Left cardiac atrium (tissue), 4 donors: ENCODE measurements at regions not wholly inside any gene's neighbourhood (a gene's known extent, or its start where the extent isn't known, plus 50 kb on each side); places are given as distances from the start of the nearest gene placed in this dataset.

Source experiments
- ATAC-seq, 2 donors: fragments of 200-7000 bp; cut with Tn5 transposase; one replicate each; pipeline ENCODE4 v1.9.1; 2020; ENCODE audit warnings: mild to moderate bottlenecking in 2 of 2, moderate library complexity in 2 of 2
- DNase-seq: peaks from one replicate; pipeline ENCODE4 v3.0.0-alpha.2; 2020
- intact Hi-C, 2 donors: fragments of 100-400 bp; cut with DNase I; formaldehyde crosslinking; loops; one replicate each; pipeline versions ENCODE4 v1.14.1 to v1.15.1; 2022 to 2023
- donor health status: DM: no; HTN: yes; CAD: no.
- donor health status: DM: no; HTN: yes; CAD: no; lungs with severe emphysema.
- donor health status: DM: yes; HTN: yes; CAD: no.
- donor health status: Dilated cardiomyopathy.

GRCh38 chr6:84498905-84499304 is 265.5 kb downstream of the TBX18 start:
- intact Hi-C loops, result no loop called here
- DNase-seq (no peak), ATAC-seq (no peak)

DNA sequence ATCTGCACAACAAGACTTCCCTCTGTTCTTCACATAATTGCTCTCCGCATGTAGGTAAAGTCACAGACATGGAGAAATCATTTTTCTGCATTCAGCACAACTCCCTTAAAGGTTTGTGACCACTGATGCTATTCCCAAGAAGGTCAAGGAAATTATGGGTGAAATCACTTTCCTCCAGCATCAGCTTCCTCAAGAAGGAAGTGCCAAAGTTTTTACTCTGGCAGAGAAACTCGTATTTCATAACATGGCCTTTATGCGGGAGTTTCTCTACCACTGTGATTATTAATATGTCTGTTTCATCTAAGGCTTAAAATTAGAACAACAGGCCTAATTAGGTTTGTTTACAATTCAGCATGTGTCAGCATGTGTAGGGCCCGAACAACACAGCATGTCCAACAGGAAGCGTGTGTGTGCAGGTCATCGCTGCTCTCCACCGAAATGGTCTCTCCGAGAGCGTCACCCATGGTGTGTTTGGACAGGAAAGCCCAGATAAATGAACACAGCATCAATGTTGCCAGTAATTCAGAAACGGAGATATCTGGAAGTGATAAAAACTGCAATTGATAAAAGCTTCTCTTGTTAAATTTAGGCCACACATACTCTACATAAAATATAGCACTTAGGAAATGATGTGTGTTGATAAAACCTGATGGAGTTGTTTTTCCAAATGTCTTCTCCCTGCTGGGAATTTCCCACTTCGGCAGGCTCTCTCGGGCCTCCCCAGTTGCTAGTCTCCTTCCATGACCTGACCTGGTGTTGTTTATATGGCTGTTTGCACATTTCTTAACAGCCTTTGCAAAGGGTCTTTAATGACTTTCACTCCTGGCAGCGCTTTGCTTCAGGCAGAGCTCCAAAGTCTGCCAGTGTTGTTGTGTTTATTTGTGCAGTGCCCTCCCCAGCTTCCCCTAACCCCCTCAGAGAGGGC is 265.1 kb upstream of the CEP162 start:
- no peak for ATAC-seq
- intact Hi-C loops, result no loop called here
- no peak for DNase-seq

DNA sequence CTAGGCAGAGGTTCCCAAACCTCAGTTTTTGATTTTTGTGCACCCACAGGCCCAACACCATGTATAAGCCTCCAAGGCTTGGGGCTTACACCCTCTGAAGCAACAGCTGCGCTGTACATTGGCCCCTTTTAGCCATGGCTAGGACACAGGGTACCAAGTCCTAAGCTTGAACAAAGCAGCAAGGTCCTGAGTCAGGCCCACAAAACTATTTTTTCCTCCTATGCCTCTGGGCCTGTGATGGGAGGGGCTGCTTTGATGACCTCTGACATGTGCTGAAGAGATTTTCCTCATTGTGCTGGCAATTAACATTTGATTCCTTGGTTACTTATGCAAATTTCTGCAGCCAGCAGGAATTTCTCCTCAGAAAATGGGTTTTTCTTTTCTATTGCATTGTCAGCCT is 262.2 kb upstream of the CEP162 start:
- intact Hi-C loops, result no loop called here
- DNase-seq (no peak), ATAC-seq (no peak)

DNA sequence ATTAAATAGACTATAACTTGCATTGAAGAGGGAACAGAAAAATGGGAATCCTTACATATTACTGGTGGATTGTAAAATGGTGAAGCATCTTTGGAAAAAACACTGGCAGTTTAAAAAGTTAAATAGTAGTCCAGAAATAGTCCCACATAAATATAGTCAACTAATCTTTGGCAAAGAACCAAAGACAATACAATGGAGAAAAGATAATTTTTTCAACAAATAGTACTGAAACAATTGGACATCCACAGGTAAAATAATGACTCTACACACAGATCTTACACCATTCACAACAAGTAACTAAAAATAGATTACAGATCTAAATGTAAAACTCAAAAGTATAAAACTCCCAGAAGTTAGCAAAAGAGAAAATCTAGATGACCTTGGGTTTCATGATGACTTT is 259.1 kb upstream of the CEP162 start:
- intact Hi-C loops, result no loop called here
- ATAC-seq (no peak), DNase-seq (no peak)

DNA sequence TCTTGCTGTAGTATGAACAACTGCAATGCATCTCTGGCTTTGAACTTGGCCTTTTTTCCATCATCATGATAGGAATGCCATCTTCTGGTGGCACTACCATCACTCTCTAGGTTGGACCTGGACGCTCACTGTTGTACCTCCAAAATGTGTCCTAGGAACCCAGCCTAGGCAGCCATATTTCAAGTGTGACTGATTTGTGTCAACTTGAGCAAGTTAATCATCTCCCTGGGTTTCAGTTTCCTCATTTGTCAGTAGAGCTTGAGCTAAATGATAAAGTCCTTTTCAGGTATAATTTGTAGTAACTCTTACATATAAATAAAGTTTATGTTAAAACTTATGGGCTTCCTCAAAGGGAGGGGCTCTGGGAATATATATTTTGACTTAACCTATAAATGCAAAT is 241.7 kb upstream of the CEP162 start:
- intact Hi-C loops, result no loop called here
- no peak for ATAC-seq
- DNase-seq, result no peak

DNA sequence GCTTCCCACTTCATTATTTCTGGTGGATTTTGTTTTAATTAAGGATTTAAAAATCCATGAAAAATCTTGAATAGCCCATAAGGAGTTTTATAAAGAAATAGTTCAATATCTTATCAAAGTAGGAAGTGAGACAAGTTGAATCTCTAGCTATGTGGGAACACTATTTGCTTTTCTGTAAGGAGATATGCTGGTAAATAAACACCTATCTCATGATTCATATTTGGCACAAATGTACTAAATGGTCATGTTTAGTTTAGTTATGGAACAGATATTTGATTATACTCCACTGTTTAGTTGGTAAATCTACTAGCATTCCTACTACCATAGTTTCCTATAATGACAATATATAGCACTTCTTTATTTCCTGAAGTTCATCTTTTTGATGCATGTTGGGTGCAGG is 239.9 kb upstream of the CEP162 start:
- DNase-seq (no peak), ATAC-seq (no peak)
- intact Hi-C loops, result no loop called here

GRCh38 chr6:84466511-84466910 is 239.1 kb upstream of the CEP162 start:
- peak in 1 of 2 donors; percentile 27 for ATAC-seq
- no peak for DNase-seq
- intact Hi-C loops, result no loop called here

- no peak for ATAC-seq
- intact Hi-C loops, result no loop called here
- DNase-seq, result no peak
Observed at GRCh38 chr6:84464471-84464870, 237.0 kb upstream of the CEP162 start.

DNA sequence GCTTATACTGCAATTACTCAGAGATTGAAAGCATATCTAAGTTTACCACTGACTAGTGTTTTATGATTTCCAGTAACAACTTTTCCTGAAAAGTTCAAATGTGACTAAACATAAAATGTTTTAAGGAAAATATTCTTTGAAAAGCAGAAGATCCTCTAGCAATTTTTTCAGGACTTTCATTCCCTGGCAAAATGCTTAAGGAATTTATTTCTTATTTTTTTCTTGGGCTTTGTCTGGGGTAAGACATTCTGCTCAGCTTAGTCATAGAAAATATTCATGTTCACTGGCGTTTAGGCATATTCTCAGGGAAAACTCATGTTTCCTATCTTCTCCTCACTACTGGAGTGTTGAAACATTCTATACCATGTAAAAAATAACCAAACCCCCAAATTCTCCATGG is 235.3 kb upstream of the CEP162 start:
- ATAC-seq, result peak in 1 of 2 donors; percentile 52
- intact Hi-C loops, result no loop called here
- DNase-seq, result no peak

DNA sequence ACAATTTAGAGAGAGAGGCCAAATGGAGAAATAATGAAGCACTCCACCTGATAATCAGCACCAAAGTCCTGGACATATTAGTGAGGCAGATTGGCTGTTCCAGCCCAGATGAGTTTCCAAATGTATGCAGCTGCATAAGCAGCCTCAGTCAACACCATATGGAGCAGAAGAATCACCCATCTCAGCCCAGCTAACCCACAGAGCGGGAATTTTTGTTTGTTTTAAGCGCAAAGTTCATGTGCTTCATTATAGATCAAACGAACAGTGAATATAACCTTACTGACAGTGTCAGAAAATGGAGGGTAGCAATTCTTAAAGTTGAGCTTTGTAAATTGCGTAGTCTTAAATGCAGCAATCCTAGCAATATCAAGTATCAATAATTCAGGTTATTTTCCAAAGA is 234.0 kb upstream of the CEP162 start:
- DNase-seq, result no peak
- ATAC-seq, result no peak
- intact Hi-C loops, result no loop called here

DNA sequence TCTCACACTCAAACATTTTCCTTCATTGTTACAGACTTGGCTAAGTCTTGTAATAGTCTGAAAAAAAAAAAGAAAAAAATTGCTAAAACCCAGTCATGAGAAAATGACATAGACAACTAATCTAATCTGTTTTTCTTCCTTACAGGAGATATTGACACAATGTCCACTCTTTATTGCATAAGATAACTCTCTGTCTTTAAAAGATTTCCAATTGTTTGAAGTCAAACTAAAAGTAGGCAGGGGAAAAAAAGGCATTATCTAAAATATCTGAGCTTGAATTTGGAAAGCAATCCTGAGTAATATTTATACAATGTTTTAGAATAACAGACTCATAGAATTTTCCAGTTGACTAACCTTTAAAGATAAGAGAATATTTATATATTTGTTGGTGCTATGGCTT is 233.0 kb upstream of the CEP162 start:
- ATAC-seq, result no peak
- intact Hi-C loops, result no loop called here
- DNase-seq, result no peak

DNA sequence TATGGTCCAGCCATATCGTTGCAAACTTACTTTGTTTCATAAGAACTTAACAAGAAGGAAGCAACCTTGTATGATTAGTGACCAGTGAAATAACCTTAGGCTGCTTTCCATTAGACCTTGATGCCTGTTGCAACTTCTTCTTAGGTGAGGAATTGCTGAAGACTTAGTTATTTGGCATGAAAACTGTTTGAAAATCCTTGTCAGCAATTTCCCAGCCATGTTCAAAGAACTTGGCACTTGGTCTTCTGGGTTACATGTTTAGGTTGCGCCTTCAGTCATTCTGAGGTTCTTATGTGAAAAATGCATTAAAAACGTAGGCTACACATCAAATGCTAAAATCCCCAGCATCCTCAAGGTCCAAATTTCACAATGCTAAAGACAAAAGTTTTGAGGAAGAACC is 232.0 kb upstream of the CEP162 start:
- no peak for DNase-seq
- no peak for ATAC-seq
- intact Hi-C loops, result no loop called here

GRCh38 chr6:84458271-84458670 is 230.8 kb upstream of the CEP162 start:
- no peak for ATAC-seq
- intact Hi-C loops, result no loop called here

GRCh38 chr6:84457276-84457675 is 229.8 kb upstream of the CEP162 start:
- DNase-seq (no peak), ATAC-seq (no peak)
- intact Hi-C loops, result no loop called here

More at GRCh38 chr6:84458271-84458670, 230.8 kb upstream of the CEP162 start:
- DNase-seq, result no peak

DNA sequence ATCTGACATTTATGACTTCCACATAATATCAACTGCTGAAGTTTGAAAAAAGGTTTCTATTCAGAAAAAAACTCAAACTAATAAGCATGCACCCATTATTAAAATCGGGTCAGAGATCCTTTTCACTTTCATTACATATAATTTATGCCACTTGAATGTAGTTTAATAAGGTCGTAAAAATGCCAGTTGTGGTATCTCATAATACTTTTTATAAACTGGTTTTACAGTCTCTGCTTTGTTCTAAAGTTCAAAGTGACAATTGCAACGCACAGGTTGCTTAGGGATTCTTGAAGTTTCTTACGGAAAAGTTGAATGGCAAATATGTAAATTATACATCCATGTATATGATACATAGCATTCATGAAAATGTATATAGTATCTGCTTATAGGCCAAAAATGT is 229.4 kb upstream of the CEP162 start:
- ATAC-seq (no peak), DNase-seq (no peak)
- intact Hi-C loops, result no loop called here

DNA sequence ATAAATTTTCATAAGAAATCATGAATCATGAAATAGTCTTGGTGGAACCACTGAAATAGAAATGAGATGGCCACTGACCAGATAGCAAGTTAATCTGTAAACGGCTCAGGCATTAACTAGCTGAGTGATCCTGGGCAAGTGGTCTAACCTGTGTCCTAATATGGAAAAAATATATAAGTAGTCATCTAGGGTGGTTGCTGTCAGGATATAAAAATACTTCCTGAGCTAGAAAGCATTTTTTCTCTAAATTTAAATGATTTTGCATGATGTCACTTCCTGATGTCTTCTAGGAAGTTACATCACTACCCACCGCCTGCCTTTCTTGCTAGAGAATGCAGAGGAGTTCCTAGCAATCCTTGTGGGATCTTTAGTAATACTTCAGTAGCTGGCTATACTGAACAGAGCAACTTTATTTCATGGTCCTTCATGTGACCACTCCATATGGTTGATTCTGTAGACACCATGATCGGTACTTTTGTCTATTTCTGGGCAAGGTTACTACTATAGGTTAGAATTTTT is 228.1 kb upstream of the CEP162 start:
- DNase-seq (no peak), ATAC-seq (no peak)
- intact Hi-C loops, result no loop called here

DNA sequence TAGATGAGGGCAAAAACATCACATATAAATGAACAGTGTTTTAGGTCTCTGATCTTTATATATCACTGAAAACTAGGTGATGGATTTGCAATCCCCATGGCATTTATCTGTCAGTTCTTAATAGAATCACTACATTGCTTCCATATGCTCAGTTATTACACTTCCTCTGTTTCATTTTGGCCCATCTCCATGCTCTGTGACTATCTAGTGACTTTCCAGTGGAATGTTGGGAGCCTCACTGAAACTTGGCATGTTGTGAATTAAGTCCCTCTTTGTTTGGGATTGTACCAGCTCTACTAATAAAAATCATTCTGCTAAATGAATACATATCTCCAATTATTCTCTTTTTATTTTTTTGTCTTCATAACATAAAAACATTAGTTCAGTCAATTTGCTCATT is 226.1 kb upstream of the CEP162 start:
- ATAC-seq (no peak), DNase-seq (no peak)
- intact Hi-C loops, result no loop called here

- no peak for DNase-seq
- ATAC-seq, result no peak
- intact Hi-C loops, result no loop called here
Observed at GRCh38 chr6:84450018-84450417, 222.6 kb upstream of the CEP162 start.

GRCh38 chr6:84449220-84449619 is 221.8 kb upstream of the CEP162 start:
- intact Hi-C loops, result no loop called here
- DNase-seq (peak; percentile 13), ATAC-seq (peak in 1 of 2 donors; percentile 53)

- no peak for ATAC-seq
- no peak for DNase-seq
- intact Hi-C loops, result no loop called here
Observed at GRCh38 chr6:84448331-84448730, 220.9 kb upstream of the CEP162 start.

DNA sequence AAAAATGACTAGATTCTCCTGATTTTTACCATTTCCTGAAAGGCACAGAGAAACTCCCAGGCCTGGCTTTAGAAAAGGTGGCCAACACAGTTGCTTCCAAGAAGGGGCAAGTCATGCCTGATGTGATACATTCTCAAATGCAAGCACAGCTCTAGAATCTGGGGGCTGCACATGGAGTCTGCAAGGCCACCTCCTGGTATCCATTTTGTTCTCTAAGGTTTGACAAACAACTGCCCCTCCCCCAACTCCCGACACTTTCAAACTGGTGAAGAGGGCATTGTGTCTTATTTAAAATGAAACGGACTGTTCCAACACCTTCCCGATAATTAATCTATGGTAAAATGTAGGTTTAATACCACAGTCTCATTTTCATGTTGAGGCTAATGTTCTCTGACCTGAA is 220.2 kb upstream of the CEP162 start:
- ATAC-seq (no peak), DNase-seq (no peak)
- intact Hi-C loops, result no loop called here
